A673 (cell line): ENCODE measurements at regions not wholly inside any gene's neighbourhood (a gene's known extent, or its start where the extent isn't known, plus 50 kb on each side); places are given as distances from the start of the nearest gene placed in this dataset.

ENCODE experiments used
- EZH2 ChIP-seq: fragments of 200-600 bp; sonication (generic); IDR thresholded peaks from 2 replicates; pipeline ENCODE4 v1.6.1; 2017; ENCODE audit warnings: borderline replicate concordance, low read depth, mild to moderate bottlenecking, mixed read lengths, antibody characterized with exemption, low read length; ENCODE audit not compliant: poor library complexity, severe bottlenecking
- TF ChIP-seq, protein P1 (sequence below): fragments of 300-800, 200-600 bp; sonication (generic); conservative IDR thresholded peaks from 2 replicates; pipeline ENCODE4 v1.5.1; 2017; ENCODE audit warnings: low read depth, mild to moderate bottlenecking, antibody characterized with exemption, low read length, moderate library complexity, mixed read lengths

DNA sequence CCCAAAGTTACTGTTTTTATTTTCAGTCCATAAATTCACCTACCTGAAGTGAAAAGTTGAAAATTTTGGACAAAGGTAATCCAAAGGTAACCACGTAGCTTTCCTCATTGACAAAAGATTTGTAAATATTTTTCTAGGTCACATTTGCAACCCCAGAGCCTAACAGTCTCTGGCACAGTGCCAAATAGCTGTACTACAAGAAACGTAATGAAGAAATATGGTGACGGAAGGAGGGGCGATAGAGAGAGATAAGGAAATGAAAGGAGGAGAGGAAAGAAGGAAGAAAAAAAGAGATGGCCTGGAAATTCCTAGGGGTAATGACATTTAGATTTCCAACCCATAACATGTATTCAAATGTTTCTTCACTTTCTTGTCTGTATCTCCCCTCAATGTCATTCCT, 159.4 kb downstream of the BARHL2 start:
- TF ChIP-seq, protein P1, sequence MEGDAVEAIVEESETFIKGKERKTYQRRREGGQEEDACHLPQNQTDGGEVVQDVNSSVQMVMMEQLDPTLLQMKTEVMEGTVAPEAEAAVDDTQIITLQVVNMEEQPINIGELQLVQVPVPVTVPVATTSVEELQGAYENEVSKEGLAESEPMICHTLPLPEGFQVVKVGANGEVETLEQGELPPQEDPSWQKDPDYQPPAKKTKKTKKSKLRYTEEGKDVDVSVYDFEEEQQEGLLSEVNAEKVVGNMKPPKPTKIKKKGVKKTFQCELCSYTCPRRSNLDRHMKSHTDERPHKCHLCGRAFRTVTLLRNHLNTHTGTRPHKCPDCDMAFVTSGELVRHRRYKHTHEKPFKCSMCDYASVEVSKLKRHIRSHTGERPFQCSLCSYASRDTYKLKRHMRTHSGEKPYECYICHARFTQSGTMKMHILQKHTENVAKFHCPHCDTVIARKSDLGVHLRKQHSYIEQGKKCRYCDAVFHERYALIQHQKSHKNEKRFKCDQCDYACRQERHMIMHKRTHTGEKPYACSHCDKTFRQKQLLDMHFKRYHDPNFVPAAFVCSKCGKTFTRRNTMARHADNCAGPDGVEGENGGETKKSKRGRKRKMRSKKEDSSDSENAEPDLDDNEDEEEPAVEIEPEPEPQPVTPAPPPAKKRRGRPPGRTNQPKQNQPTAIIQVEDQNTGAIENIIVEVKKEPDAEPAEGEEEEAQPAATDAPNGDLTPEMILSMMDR = no peak
- no peak for TF ChIP-seq EZH2
